CD4-positive, CD25-positive, alpha-beta regulatory T cell (primary cell): ENCODE measurements at regions not wholly inside any gene's neighbourhood (a gene's known extent, or its start where the extent isn't known, plus 50 kb on each side); places are given as distances from the start of the nearest gene placed in this dataset.
A peak's percentile ranks its signal among the peaks of the same experiment; 100 is the strongest.

Experiments
- ATAC-seq, 2 donors: fragments of 150-1000 bp; cut with Tn5 transposase; one replicate each; pipeline ENCODE4 v1.10.0; 2021; ENCODE audit warnings: low read depth in 2 of 2, moderate number of reproducible peaks in 2 of 2, moderate library complexity in 1 of 2
- DNase-seq, 3 donors: peaks; one replicate each; pipeline versions ENCODE4 v3.0.0 to v3.0.0-alpha.2; 2012 to 2022; ENCODE audit warnings: mixed read lengths in 1 of 3
- H3K27ac ChIP-seq: one replicate; pipeline ENCODE4 v1.7.0; 2013; ENCODE audit warnings: mild to moderate bottlenecking, low read length; ENCODE audit not compliant: insufficient read depth, poor library complexity, severe bottlenecking
- H3K27me3 ChIP-seq: one replicate; pipeline ENCODE4 v1.7.0; 2013; ENCODE audit warnings: low read length; ENCODE audit not compliant: control insufficient read depth, insufficient read depth
- H3K36me3 ChIP-seq: one replicate; pipeline ENCODE4 v1.7.0; 2013; ENCODE audit warnings: mild to moderate bottlenecking, low read length, moderate library complexity; ENCODE audit not compliant: control insufficient read depth, insufficient read depth
- H3K4me1 ChIP-seq: 2 replicates; pipeline ENCODE4 v1.7.0; 2013; ENCODE audit warnings: mild to moderate bottlenecking, low read length; ENCODE audit not compliant: insufficient read depth, control insufficient read depth, poor library complexity, severe bottlenecking
- H3K4me3 ChIP-seq: one replicate; pipeline ENCODE4 v1.7.0; 2013; ENCODE audit warnings: low read depth, mild to moderate bottlenecking, low read length, moderate library complexity
- H3K9me3 ChIP-seq, 2 experiments: 1 replicate in 1 of 2; 2 replicates in 1 of 2; pipeline ENCODE4 v1.7.0; 2013; ENCODE audit warnings: low read length in 2 of 2, mild to moderate bottlenecking in 1 of 2, moderate library complexity in 1 of 2; ENCODE audit not compliant: control insufficient read depth in 2 of 2
- H3K27ac Mint-ChIP-seq, 3 donors: one replicate each; pipeline ENCODE4 v1.8.0; 2020 to 2022; ENCODE audit warnings: mild to moderate bottlenecking in 3 of 3, mixed read lengths in 3 of 3, moderate library complexity in 2 of 3
- H3K27me3 Mint-ChIP-seq: one replicate; pipeline ENCODE4 v1.8.0; 2022; ENCODE audit warnings: mild to moderate bottlenecking, mixed read lengths
- H3K36me3 Mint-ChIP-seq: one replicate; pipeline ENCODE4 v1.8.0; 2020; ENCODE audit warnings: mixed read lengths
- H3K4me1 Mint-ChIP-seq, 4 donors: one replicate each; pipeline ENCODE4 v1.8.0; 2020 to 2022; ENCODE audit warnings: mixed read lengths in 4 of 4, mild to moderate bottlenecking in 1 of 4
- H3K4me3 Mint-ChIP-seq, 4 donors: one replicate each; pipeline ENCODE4 v1.8.0; 2020 to 2022; ENCODE audit warnings: mild to moderate bottlenecking in 4 of 4, mixed read lengths in 4 of 4, moderate library complexity in 3 of 4
- H3K9me3 Mint-ChIP-seq, 7 donors: one replicate each; pipeline ENCODE4 v1.8.0; 2020 to 2022; ENCODE audit warnings: mixed read lengths in 7 of 7, mild to moderate bottlenecking in 3 of 7, moderate library complexity in 2 of 7

GRCh38 chr3:99541181-99541580 lies 97.2 kb upstream of the COL8A1 start:
- H3K27me3 Mint-ChIP-seq = no peaks in the 10 kb centered on the region
- H3K4me1 Mint-ChIP-seq = peaks cover 0 to 21% (median 2%) of the 10 kb centered on the region in 4 donors
- Histone ChIP-seq H3K4me3 (no peak overlapping the region), H3K36me3 (no peaks in the 10 kb centered on the region), H3K27me3 (no peaks in the 10 kb centered on the region), H3K27ac (no peak overlapping the region), H3K4me1 (no peaks in the 10 kb centered on the region), H3K9me3 (no peaks in the 10 kb centered on the region)
- H3K4me3 Mint-ChIP-seq = no peak overlapping the region
- no peaks in the 10 kb centered on the region for H3K36me3 Mint-ChIP-seq
- no peak overlapping the region for H3K27ac Mint-ChIP-seq
- DNase-seq = no peak
- peaks cover 0 to 7% (median 0%) of the 10 kb centered on the region in 7 donors for H3K9me3 Mint-ChIP-seq
- ATAC-seq = no peak

GRCh38 chr3:99537416-99537815 lies 101.0 kb upstream of the COL8A1 start:
- Histone ChIP-seq H3K27me3 (peaks cover 2% of the 10 kb centered on the region), H3K9me3 (no peaks in the 10 kb centered on the region), H3K27ac (no peak overlapping the region), H3K4me3 (no peak overlapping the region), H3K36me3 (no peaks in the 10 kb centered on the region), H3K4me1 (no peaks in the 10 kb centered on the region)
- Mint-ChIP-seq H3K4me1 (peaks cover 0 to 3% (median 0%) of the 10 kb centered on the region in 4 donors), H3K9me3 (peaks cover 0 to 2% (median 0%) of the 10 kb centered on the region in 7 donors), H3K4me3 (no peak overlapping the region), H3K27ac (no peak overlapping the region), H3K36me3 (no peaks in the 10 kb centered on the region), H3K27me3 (no peaks in the 10 kb centered on the region)
- DNase-seq (no peak), ATAC-seq (no peak)

- Mint-ChIP-seq H3K36me3 (no peaks in the 10 kb centered on the region), H3K4me3 (no peak overlapping the region), H3K27ac (no peak overlapping the region), H3K9me3 (peaks cover 0 to 2% (median 0%) of the 10 kb centered on the region in 7 donors), H3K4me1 (peaks cover 0 to 3% (median 0%) of the 10 kb centered on the region in 4 donors), H3K27me3 (no peaks in the 10 kb centered on the region)
- Histone ChIP-seq H3K27me3 (peaks cover 2% of the 10 kb centered on the region), H3K4me1 (no peaks in the 10 kb centered on the region), H3K4me3 (no peak overlapping the region), H3K36me3 (no peaks in the 10 kb centered on the region), H3K9me3 (no peaks in the 10 kb centered on the region), H3K27ac (no peak overlapping the region)
- ATAC-seq (no peak), DNase-seq (no peak)
These were observed 101.7 kb upstream of the COL8A1 start for GRCh38 chr3:99536555-99537314.

GRCh38 chr3:99534951-99535704 lies 103.3 kb upstream of the COL8A1 start:
- no peak for ATAC-seq
- Histone ChIP-seq H3K4me3 (no peak overlapping the region), H3K9me3 (no peaks in the 10 kb centered on the region), H3K27ac (no peak overlapping the region), H3K36me3 (no peaks in the 10 kb centered on the region), H3K4me1 (no peaks in the 10 kb centered on the region), H3K27me3 (peaks cover 2% of the 10 kb centered on the region)
- Mint-ChIP-seq H3K27me3 (no peaks in the 10 kb centered on the region), H3K27ac (no peak overlapping the region), H3K4me3 (no peak overlapping the region), H3K4me1 (no peaks in the 10 kb centered on the region), H3K9me3 (peaks cover 0 to 2% (median 0%) of the 10 kb centered on the region in 7 donors), H3K36me3 (no peaks in the 10 kb centered on the region)
- no peak for DNase-seq

- no peak overlapping the region for H3K4me3 ChIP-seq
- no peak overlapping the region for H3K27ac ChIP-seq
- Mint-ChIP-seq H3K27ac (no peak overlapping the region), H3K36me3 (no peaks in the 10 kb centered on the region), H3K4me1 (no peaks in the 10 kb centered on the region), H3K27me3 (no peaks in the 10 kb centered on the region), H3K9me3 (no peaks in the 10 kb centered on the region), H3K4me3 (no peak overlapping the region)
- ATAC-seq (no peak), DNase-seq (peak in 1 of 3 donors; percentile 8)
- no peaks in the 10 kb centered on the region for H3K9me3 ChIP-seq
- no peaks in the 10 kb centered on the region for H3K36me3 ChIP-seq
- no peaks in the 10 kb centered on the region for H3K4me1 ChIP-seq
- H3K27me3 ChIP-seq = peaks cover 2% of the 10 kb centered on the region
These were observed 106.1 kb upstream of the COL8A1 start for GRCh38 chr3:99532246-99532645.

- Histone ChIP-seq H3K4me1 (no peaks in the 10 kb centered on the region), H3K4me3 (no peak overlapping the region), H3K27ac (no peak overlapping the region), H3K36me3 (no peaks in the 10 kb centered on the region), H3K9me3 (no peaks in the 10 kb centered on the region), H3K27me3 (no peaks in the 10 kb centered on the region)
- Mint-ChIP-seq H3K9me3 (peaks cover 0 to 3% (median 0%) of the 10 kb centered on the region in 7 donors), H3K27ac (no peak overlapping the region), H3K4me1 (no peaks in the 10 kb centered on the region), H3K36me3 (no peaks in the 10 kb centered on the region), H3K4me3 (no peak overlapping the region), H3K27me3 (no peaks in the 10 kb centered on the region)
- DNase-seq = no peak
- no peak for ATAC-seq
These were observed 109.1 kb upstream of the COL8A1 start for GRCh38 chr3:99529265-99529664.

- Histone ChIP-seq H3K9me3 (no peaks in the 10 kb centered on the region), H3K36me3 (no peaks in the 10 kb centered on the region), H3K4me1 (no peaks in the 10 kb centered on the region), H3K27ac (no peak overlapping the region), H3K4me3 (no peak overlapping the region), H3K27me3 (no peaks in the 10 kb centered on the region)
- Mint-ChIP-seq H3K4me3 (no peak overlapping the region), H3K4me1 (no peaks in the 10 kb centered on the region), H3K9me3 (peaks cover 0 to 3% (median 0%) of the 10 kb centered on the region in 7 donors), H3K27ac (no peak overlapping the region), H3K36me3 (no peaks in the 10 kb centered on the region), H3K27me3 (no peaks in the 10 kb centered on the region)
- no peak for DNase-seq
- ATAC-seq = no peak
These were observed 111.5 kb upstream of the COL8A1 start for GRCh38 chr3:99526921-99527320.
